Activated CD4-positive, alpha-beta memory T cell treated with anti-CD3 and anti-CD28 coated beads, Interleukin-2, amount 10 ng/mL, durations not matched to agents 7 days and 5 days (primary cell): ENCODE measurements at regions not wholly inside any gene's neighbourhood (a gene's known extent, or its start where the extent isn't known, plus 50 kb on each side); places are given as distances from the start of the nearest gene placed in this dataset.

Experiments used
- CTCF ChIA-PET: fragments of 350-600 bp; sonication (Branson Sonifier 250); formaldehyde crosslinking; loops from one replicate; lab custom pipeline; 2021; ENCODE audit warnings: antibody characterized with exemption, inconsistent platforms; lab: Charles Lee
- POLR2A ChIA-PET: fragments of 350-600 bp; sonication (Branson Sonifier 250); formaldehyde crosslinking; loops from one replicate; lab custom pipeline; 2021; ENCODE audit warnings: antibody characterized with exemption; lab: Charles Lee
- DNase-seq: peaks from one replicate; pipeline ENCODE4 v3.0.0-alpha.2; 2020
- H3K27ac Mint-ChIP-seq: one replicate; pipeline ENCODE4 v1.8.0; 2021; ENCODE audit warnings: mild to moderate bottlenecking, mixed read lengths
- H3K27me3 Mint-ChIP-seq: one replicate; pipeline ENCODE4 v1.8.0; 2021; ENCODE audit warnings: mixed read lengths
- H3K36me3 Mint-ChIP-seq: one replicate; pipeline ENCODE4 v1.8.0; 2021; ENCODE audit warnings: low read depth, mixed read lengths
- H3K4me1 Mint-ChIP-seq: one replicate; pipeline ENCODE4 v1.8.0; 2021; ENCODE audit warnings: mixed read lengths
- H3K4me3 Mint-ChIP-seq: one replicate; pipeline ENCODE4 v1.8.0; 2021; ENCODE audit warnings: mild to moderate bottlenecking, mixed read lengths
- H3K9me3 Mint-ChIP-seq: one replicate; pipeline ENCODE4 v1.8.0; 2021; ENCODE audit warnings: mixed read lengths

DNA sequence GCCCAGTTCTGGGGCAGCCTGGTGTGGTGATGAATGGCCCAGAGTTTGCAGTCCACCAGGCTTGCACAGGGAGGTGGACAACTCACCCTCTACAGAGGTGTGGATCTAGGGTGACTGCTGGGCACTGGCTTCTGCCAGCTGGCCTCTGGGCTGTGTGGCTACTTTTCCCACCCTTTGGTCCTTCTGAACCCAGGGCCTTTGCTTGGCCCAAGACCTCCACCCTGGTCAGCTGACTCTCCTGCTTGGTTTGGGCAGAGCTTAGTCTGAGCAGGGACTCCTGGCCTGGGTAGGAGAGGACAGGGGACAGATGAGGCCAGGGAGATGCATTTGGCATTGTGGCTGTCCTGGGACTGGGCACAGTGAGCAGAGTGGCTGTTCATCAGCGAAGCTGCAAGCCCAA lies 83.0 kb upstream of the SHANK2 start:
- Mint-ChIP-seq H3K27me3 (no peaks in the 10 kb centered on the region), H3K36me3 (no peaks in the 10 kb centered on the region), H3K4me3 (no peak overlapping the region), H3K9me3 (peaks cover 17% of the 10 kb centered on the region), H3K27ac (no peak overlapping the region), H3K4me1 (no peaks in the 10 kb centered on the region)
- CTCF ChIA-PET, result no interaction called here
- DNase-seq, result no peak
- POLR2A ChIA-PET, result no interaction called here

DNA sequence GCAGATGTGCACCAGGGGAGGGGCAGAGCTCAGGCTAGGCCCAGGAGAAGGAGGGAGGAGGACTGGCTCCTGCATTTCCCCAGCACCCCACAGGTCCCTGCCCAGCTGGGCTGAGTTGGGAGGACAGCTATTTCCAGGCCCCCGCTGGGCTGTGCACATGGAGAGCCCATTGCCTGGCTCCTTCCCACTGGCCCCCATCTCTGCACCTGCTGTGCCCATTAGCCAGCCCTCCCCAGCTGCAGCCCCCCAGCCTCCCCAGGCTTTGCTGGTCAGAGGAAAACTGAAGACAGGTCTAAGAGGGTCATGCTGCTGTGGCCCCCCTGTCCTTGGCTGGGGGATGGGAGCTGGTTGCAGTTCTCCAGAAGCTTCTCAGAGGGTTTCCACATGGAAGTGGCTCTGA lies 81.8 kb upstream of the SHANK2 start:
- Mint-ChIP-seq H3K4me1 (no peaks in the 10 kb centered on the region), H3K27ac (no peak overlapping the region), H3K4me3 (no peak overlapping the region), H3K9me3 (peaks cover 17% of the 10 kb centered on the region), H3K36me3 (no peaks in the 10 kb centered on the region), H3K27me3 (no peaks in the 10 kb centered on the region)
- POLR2A ChIA-PET, result no interaction called here
- no peak for DNase-seq
- CTCF ChIA-PET, result no interaction called here

DNA sequence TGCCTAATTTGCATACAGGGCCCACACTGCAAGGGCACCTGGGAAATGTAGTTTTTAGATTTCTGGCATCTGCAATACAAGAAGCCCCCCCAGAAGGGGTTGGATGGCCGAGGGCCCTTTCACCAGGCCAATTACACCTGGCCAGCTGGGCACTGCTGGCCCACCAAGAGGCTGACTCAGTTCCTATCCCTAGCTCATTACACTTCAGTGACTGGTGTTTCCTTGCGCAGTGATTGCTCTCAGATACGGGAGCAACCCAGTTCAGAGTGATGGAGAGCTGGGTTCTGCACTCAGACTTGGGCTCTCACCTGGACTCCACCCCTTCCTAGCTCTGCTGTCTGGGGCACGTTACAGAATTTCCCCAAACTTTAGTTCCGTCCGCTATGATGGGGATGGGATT lies 81.1 kb upstream of the SHANK2 start:
- H3K4me3 Mint-ChIP-seq, result no peak overlapping the region
- H3K9me3 Mint-ChIP-seq, result peaks cover 17% of the 10 kb centered on the region
- CTCF ChIA-PET, result no interaction called here
- no peak for DNase-seq
- H3K36me3 Mint-ChIP-seq, result no peaks in the 10 kb centered on the region
- no peaks in the 10 kb centered on the region for H3K4me1 Mint-ChIP-seq
- H3K27me3 Mint-ChIP-seq, result no peaks in the 10 kb centered on the region
- POLR2A ChIA-PET, result no interaction called here
- no peak overlapping the region for H3K27ac Mint-ChIP-seq

DNA sequence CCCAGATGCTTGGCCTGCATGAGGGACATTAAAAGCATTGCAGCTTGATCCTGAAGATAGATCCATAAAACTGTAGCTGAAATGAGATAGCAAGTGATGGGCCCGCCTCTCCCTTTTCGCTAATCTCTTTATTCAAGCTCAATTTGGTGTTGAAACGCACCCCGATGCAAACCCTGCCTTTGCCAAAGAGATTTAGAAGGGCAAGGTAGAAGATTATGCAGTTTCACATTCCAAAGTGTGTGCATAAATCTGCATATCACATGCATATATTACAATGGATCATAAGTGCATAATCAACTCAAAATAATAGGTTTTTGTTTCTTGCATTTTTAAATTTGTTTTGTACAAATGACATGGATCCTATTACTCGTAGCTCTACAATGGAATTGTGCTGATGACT lies 80.1 kb upstream of the SHANK2 start:
- Mint-ChIP-seq H3K27me3 (no peaks in the 10 kb centered on the region), H3K9me3 (peaks cover 17% of the 10 kb centered on the region), H3K36me3 (no peaks in the 10 kb centered on the region), H3K4me1 (no peaks in the 10 kb centered on the region), H3K27ac (no peak overlapping the region), H3K4me3 (no peak overlapping the region)
- ChIA-PET CTCF (no interaction called here), POLR2A (no interaction called here)
- no peak for DNase-seq

DNA sequence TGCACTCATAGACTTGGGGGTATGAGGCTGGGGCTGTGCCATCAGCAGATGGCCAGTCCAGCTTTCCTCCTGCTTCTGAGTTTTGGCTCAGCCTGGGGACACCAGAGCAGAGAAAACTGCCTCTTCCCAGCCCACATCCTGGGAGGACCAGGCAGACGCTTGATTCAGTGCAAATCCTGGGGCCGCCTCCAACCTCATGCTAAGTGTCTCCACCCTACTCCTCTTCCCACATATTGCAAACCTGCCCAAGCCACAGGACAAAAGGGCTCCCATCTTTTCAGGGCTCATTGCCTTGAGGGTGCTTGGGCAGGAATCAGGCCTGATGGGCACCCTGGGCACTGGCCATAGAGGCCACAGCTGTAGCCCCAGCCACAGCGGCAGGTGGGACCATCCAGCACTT lies 79.7 kb upstream of the SHANK2 start:
- H3K9me3 Mint-ChIP-seq, result peaks cover 17% of the 10 kb centered on the region
- no peak overlapping the region for H3K4me3 Mint-ChIP-seq
- DNase-seq, result no peak
- CTCF ChIA-PET, result no interaction called here
- no peaks in the 10 kb centered on the region for H3K27me3 Mint-ChIP-seq
- no peak overlapping the region for H3K27ac Mint-ChIP-seq
- H3K4me1 Mint-ChIP-seq, result no peaks in the 10 kb centered on the region
- POLR2A ChIA-PET, result no interaction called here
- no peaks in the 10 kb centered on the region for H3K36me3 Mint-ChIP-seq

DNA sequence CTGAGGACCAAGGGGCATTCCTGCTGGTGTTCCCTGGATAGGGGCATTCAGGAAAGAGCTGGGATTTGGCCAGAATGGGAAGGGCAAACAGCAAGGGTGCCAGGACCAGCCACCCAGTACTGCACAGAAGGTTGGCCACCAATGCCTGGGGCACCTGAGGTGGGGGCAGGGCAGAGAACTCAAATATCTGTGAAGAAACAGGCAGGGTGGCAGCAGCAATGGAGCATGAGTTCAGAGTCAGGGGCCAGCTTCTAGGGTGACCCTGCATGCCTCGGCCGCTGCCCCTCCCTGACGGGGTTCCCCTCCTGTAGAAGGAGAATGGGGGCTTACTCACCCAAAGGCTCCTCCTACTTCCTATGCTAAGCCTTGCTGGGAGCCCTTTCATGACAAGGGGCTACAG lies 79.3 kb upstream of the SHANK2 start:
- H3K4me3 Mint-ChIP-seq, result no peak overlapping the region
- H3K4me1 Mint-ChIP-seq, result no peaks in the 10 kb centered on the region
- H3K36me3 Mint-ChIP-seq, result no peaks in the 10 kb centered on the region
- CTCF ChIA-PET, result no interaction called here
- POLR2A ChIA-PET, result no interaction called here
- H3K27me3 Mint-ChIP-seq, result no peaks in the 10 kb centered on the region
- DNase-seq, result no peak
- peaks cover 17% of the 10 kb centered on the region for H3K9me3 Mint-ChIP-seq
- H3K27ac Mint-ChIP-seq, result no peak overlapping the region

DNA sequence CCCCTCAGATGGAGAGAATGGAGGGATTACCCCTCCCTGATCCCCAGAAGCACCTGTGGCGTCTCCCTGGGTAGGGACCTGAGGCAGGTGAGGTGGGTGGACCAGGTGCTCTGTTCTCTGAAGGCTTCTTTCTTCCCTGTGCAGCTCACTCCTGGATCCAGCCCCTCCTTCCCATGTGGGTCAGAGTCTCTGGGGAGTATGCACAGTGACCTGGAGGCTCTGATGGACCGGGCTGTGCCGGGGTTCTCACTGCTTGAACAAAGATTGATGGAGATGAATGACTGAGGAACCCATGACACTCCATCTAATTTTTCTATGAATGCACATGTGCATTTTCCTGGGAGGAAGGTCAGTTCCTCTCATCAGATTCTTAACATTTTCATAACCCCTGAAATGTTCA lies 78.6 kb upstream of the SHANK2 start:
- Mint-ChIP-seq H3K27me3 (no peaks in the 10 kb centered on the region), H3K36me3 (no peaks in the 10 kb centered on the region), H3K4me1 (no peaks in the 10 kb centered on the region), H3K4me3 (no peak overlapping the region), H3K27ac (no peak overlapping the region), H3K9me3 (peaks cover 17% of the 10 kb centered on the region)
- no peak for DNase-seq
- CTCF ChIA-PET, result no interaction called here
- POLR2A ChIA-PET, result no interaction called here

DNA sequence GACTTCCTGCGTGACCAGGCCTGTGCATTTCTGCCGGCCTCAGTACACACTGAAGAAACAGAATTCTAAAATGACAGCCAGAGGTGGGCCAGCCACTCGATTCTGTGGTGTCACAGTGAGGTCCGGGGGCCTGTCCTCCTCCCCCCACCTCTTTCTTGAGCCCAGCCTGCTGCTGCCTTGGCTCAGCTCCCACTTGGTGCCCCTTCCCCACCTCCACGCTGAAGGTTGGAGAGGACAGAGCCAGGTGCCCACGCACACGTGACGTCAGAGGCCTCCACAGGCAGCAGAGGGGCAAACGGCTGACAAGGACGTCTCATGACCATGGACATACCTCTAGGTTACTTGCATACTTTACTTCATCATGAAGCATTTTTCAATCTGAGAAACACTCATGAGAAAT lies 78.0 kb upstream of the SHANK2 start:
- ChIA-PET CTCF (no interaction called here), POLR2A (no interaction called here)
- Mint-ChIP-seq H3K27ac (no peak overlapping the region), H3K4me1 (no peaks in the 10 kb centered on the region), H3K4me3 (no peak overlapping the region), H3K27me3 (no peaks in the 10 kb centered on the region), H3K9me3 (peaks cover 17% of the 10 kb centered on the region), H3K36me3 (no peaks in the 10 kb centered on the region)
- DNase-seq, result no peak

DNA sequence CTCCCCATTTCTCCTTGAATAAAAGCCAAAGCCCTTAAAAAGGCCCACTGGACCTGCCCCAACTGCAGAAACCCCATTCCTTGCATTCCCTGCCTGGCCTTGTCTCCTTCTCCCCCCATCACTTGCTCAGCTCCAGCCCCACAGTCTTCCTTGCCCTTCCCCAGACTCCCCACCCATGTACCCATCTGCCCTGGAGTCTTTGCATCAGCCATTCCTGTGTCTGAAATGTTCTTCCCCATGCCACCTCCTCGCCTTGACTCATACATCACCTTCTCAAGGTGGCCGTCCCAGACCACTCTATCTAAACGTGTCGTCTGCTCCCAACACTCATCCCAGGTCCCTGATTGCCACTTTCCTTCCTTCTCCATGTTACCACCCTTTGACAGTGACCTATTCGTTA lies 77.4 kb upstream of the SHANK2 start:
- Mint-ChIP-seq H3K4me1 (no peaks in the 10 kb centered on the region), H3K9me3 (peaks cover 17% of the 10 kb centered on the region), H3K27me3 (no peaks in the 10 kb centered on the region), H3K36me3 (no peaks in the 10 kb centered on the region), H3K4me3 (no peak overlapping the region), H3K27ac (no peak overlapping the region)
- POLR2A ChIA-PET, result no interaction called here
- CTCF ChIA-PET, result no interaction called here
- no peak for DNase-seq

DNA sequence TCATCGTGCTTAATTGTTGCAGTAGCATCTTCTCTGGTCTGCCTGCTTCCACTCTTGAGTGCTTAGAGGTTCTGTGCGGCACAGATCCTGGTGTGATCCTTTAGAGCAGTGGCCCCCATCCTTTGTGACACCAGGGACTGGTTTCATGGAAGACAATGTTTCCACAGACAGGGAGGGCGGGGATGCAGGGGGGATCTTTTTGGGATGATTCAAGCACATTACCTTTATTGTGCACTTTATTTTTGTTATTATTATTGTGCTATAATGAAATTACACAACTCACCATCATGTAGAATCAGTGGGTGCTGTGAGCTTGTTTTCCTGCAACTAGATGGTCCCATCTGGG lies 76.8 kb upstream of the SHANK2 start:
- CTCF ChIA-PET, result interaction anchor here (0.7 kb wide), 1 partner anchor 703 kb away, joined by 5 read pairs; no protein-coding TSS in a partner anchor
- no peak for DNase-seq

DNA sequence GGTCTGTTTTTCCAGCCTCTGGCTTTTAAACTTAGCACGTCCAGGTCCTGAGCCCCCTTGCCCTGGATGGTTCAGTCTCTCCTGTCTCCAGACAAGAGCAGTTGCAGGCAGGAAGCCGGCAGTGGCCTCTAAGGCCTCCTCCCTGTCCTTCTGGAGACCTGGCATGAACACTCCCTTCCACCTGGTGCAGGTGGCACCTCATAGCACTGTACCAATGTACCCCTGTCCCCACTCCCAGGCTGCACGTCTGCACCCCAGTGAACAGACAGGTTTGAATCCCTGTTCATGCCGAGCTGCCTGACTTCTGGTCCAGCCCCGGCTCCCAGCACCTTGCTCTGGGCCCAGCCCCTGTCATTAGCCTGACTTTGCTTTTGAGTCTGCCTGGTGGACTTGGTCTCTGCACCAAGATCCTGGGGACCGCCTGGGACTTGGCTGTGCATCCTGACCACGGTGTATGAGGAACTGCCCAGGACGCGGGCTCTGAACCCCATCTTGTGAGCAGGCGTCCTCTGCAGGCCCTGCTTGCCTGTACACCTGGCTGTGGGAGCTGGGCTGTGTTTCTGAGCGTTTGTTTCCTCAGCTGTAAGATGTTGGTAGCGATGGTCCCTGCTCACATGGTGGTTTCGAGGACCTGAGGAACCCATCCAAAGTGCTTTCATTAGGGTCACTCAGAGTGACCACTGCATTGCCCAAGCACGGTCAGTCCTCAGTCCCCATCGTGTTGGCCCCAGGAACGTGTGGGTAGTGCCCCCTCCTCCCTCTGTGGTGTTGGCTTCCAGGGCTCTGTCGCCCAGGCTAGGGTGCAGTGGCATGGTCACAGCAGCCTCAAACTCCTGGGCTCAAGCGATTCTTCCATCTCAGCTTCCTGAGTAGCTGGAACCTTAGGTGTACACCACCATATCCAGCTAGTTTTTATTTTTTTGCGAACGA lies 75.0 kb upstream of the SHANK2 start:
- Mint-ChIP-seq H3K4me3 (no peak overlapping the region), H3K27ac (no peak overlapping the region), H3K4me1 (no peaks in the 10 kb centered on the region), H3K36me3 (no peaks in the 10 kb centered on the region), H3K27me3 (no peaks in the 10 kb centered on the region), H3K9me3 (peaks cover 6% of the 10 kb centered on the region)
- DNase-seq, result no peak
- POLR2A ChIA-PET, result no interaction called here
- CTCF ChIA-PET, result no interaction called here

More for the DNA sequence above, 76.8 kb upstream of the SHANK2 start:
- no peak overlapping the region for H3K4me3 Mint-ChIP-seq
- H3K36me3 Mint-ChIP-seq, result no peaks in the 10 kb centered on the region
- H3K27ac Mint-ChIP-seq, result no peak overlapping the region
- POLR2A ChIA-PET, result no interaction called here
- peaks cover 17% of the 10 kb centered on the region for H3K9me3 Mint-ChIP-seq
- H3K27me3 Mint-ChIP-seq, result no peaks in the 10 kb centered on the region
- H3K4me1 Mint-ChIP-seq, result no peaks in the 10 kb centered on the region

DNA sequence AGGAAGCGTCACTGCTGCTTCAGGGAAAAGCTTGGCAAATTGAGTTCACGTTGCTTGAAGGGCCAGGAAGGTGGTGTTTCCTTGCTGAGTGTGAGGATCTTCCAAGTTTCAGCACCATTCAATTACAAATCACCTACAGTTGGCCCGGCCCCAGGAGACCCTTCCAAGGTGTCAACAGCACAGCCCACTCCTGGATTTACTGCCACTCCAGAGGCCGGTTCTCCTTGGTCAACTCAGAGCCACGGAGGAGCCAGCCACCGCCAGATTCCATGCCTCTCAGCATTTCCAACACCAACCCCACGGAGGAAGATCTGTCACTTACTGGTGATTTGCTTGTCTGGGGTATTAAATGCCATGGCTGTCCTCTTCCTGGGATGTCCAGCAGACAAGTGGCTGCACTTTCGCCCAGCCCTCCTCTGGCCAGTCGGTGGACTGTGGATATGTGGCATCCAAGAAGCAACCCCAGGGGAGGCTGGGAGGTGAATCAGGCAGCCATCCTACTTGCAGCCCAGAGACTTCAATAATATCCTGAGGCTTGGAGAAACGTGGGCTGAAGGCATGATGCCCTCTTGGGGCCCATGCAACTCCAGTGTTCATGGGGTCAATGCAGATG lies 74.1 kb upstream of the SHANK2 start:
- H3K4me1 Mint-ChIP-seq, result no peaks in the 10 kb centered on the region
- H3K36me3 Mint-ChIP-seq, result no peaks in the 10 kb centered on the region
- H3K27me3 Mint-ChIP-seq, result no peaks in the 10 kb centered on the region
- H3K9me3 Mint-ChIP-seq, result peaks cover 2% of the 10 kb centered on the region
- no peak overlapping the region for H3K27ac Mint-ChIP-seq
- CTCF ChIA-PET, result no interaction called here
- POLR2A ChIA-PET, result no interaction called here
- H3K4me3 Mint-ChIP-seq, result no peak overlapping the region
- DNase-seq, result no peak

DNA sequence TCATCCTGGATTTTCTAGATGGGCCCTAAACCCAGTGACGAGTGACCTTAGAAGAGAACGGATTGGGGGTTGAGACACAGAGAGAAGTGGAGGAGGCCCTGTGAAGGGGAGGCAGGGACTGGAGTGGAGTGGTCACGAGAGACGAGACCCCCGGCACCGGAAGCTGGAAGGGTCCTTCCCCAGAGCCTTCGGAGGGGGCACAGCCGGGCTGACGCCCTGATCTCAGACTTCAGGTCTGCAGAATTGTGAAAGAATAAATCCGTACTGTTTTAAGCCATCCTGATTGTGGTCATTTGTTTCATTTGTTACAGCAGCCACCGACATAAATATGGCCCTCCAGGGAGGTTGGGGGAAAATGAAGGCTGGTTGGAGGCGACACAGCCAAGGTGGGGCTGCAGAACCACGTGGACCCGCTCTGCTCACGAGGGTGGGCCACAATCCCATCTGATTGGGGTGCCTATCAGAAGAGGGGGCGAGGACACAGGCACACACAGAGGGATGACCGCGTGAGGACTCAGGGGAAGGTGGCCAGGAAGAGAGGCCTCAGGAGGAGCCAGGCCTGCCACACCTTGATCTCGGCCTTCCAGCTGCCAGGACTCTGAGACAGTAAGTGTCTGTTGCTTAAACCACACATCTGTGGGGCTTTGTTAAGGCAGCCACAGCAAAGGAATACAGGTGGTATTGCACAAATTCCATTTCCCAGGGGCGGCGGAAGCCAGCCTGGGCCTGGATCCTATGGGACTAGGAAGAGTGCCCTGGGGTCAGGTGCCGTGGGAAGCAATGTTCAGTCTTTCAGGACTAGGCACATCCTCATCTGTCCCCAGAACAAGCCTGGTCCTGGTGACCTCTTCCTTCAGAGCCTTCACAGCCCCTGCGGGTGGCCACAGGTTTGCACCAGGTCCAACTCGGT lies 73.3 kb upstream of the SHANK2 start:
- Mint-ChIP-seq H3K4me1 (no peaks in the 10 kb centered on the region), H3K27ac (no peak overlapping the region), H3K36me3 (no peaks in the 10 kb centered on the region), H3K9me3 (no peaks in the 10 kb centered on the region), H3K27me3 (no peaks in the 10 kb centered on the region), H3K4me3 (no peak overlapping the region)
- DNase-seq, result no peak
- ChIA-PET POLR2A (no interaction called here), CTCF (no interaction called here)
